ENCODE measurements at regions not wholly inside any gene's neighbourhood (a gene's known extent, or its start where the extent isn't known, plus 50 kb on each side); places are given as distances from the start of the nearest gene placed in this dataset.

DNA sequence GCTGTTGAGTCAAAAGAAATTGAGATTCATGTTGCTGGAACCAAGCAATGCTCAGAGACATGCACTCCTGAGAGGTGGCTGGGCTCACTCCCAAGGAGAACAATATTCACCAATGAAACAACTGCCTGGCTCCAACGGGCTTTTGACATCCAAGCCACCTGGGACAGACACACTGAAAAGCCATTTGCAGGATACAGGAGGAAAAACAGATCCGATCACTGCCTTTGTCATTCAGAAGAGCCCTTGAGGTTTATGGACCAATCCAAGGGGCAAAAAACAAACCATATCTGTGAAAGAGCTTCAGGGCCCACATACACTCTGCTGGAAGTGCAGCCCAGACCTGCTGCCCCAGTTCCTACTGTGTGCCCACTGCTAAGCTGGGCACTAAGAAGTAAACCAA is 277.5 kb downstream of the NUAK1 start:
- Histone ChIP-seq H3K4me3 (ENCODE audit: low read depth, low read length) (no peak overlapping the region), H3K27ac (no peak overlapping the region), H3K27me3 (ENCODE audit: control insufficient read depth, insufficient read depth, low read length) (no peaks in the 10 kb centered on the region), H3K4me1 (no peaks in the 10 kb centered on the region), H3K79me2 (no peaks in the 10 kb centered on the region), H3K4me2 (ENCODE audit: low read length) (no peak overlapping the region), H3K36me3 (ENCODE audit: control insufficient read depth, insufficient read depth, low read length) (no peaks in the 10 kb centered on the region), H2AFZ (no peak overlapping the region), H3K9me3 (ENCODE audit: control insufficient read depth, low read length) (no peaks in the 10 kb centered on the region), H3K9ac (no peak overlapping the region)
- TF ChIP-seq CTCF (IDR thresholded peaks at IDR 0.05) = no peak

GRCh38 chr12:105862163-105862821 is 276.5 kb downstream of the NUAK1 start:
- no peak for TF ChIP-seq CTCF (IDR thresholded peaks at IDR 0.05)
- Histone ChIP-seq H3K79me2 (no peaks in the 10 kb centered on the region), H3K4me3 (ENCODE audit: low read depth, low read length) (no peak overlapping the region), H3K4me2 (ENCODE audit: low read length) (no peak overlapping the region), H3K4me1 (no peaks in the 10 kb centered on the region), H2AFZ (no peak overlapping the region), H3K27ac (no peak overlapping the region), H3K9me3 (ENCODE audit: control insufficient read depth, low read length) (no peaks in the 10 kb centered on the region), H3K36me3 (ENCODE audit: control insufficient read depth, insufficient read depth, low read length) (no peaks in the 10 kb centered on the region), H3K9ac (no peak overlapping the region), H3K27me3 (ENCODE audit: control insufficient read depth, insufficient read depth, low read length) (no peaks in the 10 kb centered on the region)

GRCh38 chr12:105864316-105864715 is 274.4 kb downstream of the NUAK1 start:
- no peak for TF ChIP-seq CTCF (IDR thresholded peaks at IDR 0.05)
- no peaks in the 10 kb centered on the region for H3K27me3 ChIP-seq (ENCODE audit: control insufficient read depth, insufficient read depth, low read length)
- no peak overlapping the region for H3K9ac ChIP-seq
- no peaks in the 10 kb centered on the region for H3K4me1 ChIP-seq
- no peak overlapping the region for H2AFZ ChIP-seq
- H3K27ac ChIP-seq = no peak overlapping the region
- no peaks in the 10 kb centered on the region for H3K36me3 ChIP-seq (ENCODE audit: control insufficient read depth, insufficient read depth, low read length)
- no peaks in the 10 kb centered on the region for H3K79me2 ChIP-seq
- H3K4me3 ChIP-seq (ENCODE audit: low read depth, low read length) = no peak overlapping the region
- no peaks in the 10 kb centered on the region for H3K9me3 ChIP-seq (ENCODE audit: control insufficient read depth, low read length)
- no peak overlapping the region for H3K4me2 ChIP-seq (ENCODE audit: low read length)

GRCh38 chr12:105864901-105865300 is 273.9 kb downstream of the NUAK1 start:
- Histone ChIP-seq H3K36me3 (ENCODE audit: control insufficient read depth, insufficient read depth, low read length) (no peaks in the 10 kb centered on the region), H3K9ac (no peak overlapping the region), H3K9me3 (ENCODE audit: control insufficient read depth, low read length) (no peaks in the 10 kb centered on the region), H3K4me1 (no peaks in the 10 kb centered on the region), H3K27ac (no peak overlapping the region), H3K4me2 (ENCODE audit: low read length) (no peak overlapping the region), H2AFZ (no peak overlapping the region), H3K79me2 (no peaks in the 10 kb centered on the region), H3K27me3 (ENCODE audit: control insufficient read depth, insufficient read depth, low read length) (no peaks in the 10 kb centered on the region), H3K4me3 (ENCODE audit: low read depth, low read length) (no peak overlapping the region)
- no peak for TF ChIP-seq CTCF (IDR thresholded peaks at IDR 0.05)

DNA sequence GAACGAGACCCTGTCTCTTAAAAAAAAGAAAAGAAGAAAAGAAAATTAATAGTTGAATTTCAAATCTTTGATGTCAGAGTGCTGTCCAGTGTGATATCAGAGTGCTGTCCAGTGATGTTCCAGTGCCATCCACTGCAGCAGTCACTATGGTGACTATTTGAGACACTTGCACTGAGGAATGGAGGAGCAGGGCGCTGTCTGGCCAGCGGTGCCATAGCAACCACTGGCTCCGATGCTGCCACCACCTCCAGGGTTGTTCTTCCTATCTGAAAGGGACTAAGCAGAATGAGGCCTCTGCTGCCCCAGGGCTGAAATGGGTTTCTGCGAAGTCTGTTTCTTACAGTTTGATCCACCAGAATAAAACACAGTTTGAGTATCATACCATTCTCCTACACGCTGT is 272.9 kb downstream of the NUAK1 start:
- H3K79me2 ChIP-seq = no peaks in the 10 kb centered on the region
- H3K4me2 ChIP-seq (ENCODE audit: low read length) = no peak overlapping the region
- no peaks in the 10 kb centered on the region for H3K4me1 ChIP-seq
- H3K4me3 ChIP-seq (ENCODE audit: low read depth, low read length) = no peak overlapping the region
- H3K9ac ChIP-seq = no peak overlapping the region
- no peak overlapping the region for H3K27ac ChIP-seq
- H2AFZ ChIP-seq = no peak overlapping the region
- TF ChIP-seq CTCF (IDR thresholded peaks at IDR 0.05) = no peak
- no peaks in the 10 kb centered on the region for H3K27me3 ChIP-seq (ENCODE audit: control insufficient read depth, insufficient read depth, low read length)
- H3K36me3 ChIP-seq (ENCODE audit: control insufficient read depth, insufficient read depth, low read length) = no peaks in the 10 kb centered on the region
- H3K9me3 ChIP-seq (ENCODE audit: control insufficient read depth, low read length) = no peaks in the 10 kb centered on the region
